GM18519 (cell line): ENCODE measurements at regions not wholly inside any gene's neighbourhood (a gene's known extent, or its start where the extent isn't known, plus 50 kb on each side); places are given as distances from the start of the nearest gene placed in this dataset.

ENCODE experiments used
- ATAC-seq: cut with Tn5 transposase; IDR thresholded peaks from one replicate; pipeline ENCODE4 v1.9.1; 2021; ENCODE audit warnings: mild to moderate bottlenecking, moderate library complexity; ENCODE audit not compliant: unreplicated experiment, low FRiP score

DNA sequence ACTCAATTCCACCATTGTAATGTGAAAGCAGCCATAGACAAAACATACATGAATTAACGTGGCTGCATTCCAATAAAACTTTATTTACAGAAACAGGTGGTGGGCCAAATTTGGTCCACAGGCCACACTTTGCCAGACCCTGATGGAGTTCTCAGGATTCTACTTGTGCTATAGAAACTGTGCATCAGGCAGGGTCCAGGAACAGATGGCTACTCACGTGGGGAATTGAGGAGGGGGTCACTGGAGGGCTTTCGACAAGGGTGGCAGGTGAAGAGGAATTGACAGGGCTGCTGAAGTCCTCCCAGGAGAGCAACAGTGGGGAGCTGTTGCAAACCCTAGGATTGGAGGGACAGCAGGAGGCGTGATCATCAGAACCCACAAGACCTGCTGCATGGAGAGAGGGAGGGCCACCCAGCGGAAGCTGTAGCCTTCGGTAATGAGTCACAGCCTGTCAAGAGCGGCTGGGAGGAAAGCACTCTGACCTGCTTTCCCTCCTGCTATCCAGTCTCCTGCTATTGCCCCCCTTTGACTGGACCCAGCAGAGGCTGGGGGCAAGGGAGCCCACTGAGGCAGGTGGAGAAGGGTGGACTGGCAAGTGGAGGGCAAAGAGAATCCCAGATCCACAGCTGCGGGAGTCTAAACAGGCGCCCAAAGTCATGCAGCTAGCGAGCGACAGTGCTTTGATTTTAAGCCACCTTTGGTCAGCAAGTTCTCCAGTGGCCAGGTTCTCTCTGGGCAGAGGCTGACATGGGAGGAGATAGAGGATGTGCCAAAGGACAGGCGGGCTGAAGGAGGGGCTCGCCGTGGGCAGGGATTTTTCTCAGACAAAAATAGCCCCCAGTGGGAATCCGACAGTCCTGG lies 138.3 kb upstream of the SMIM23 start:
- ATAC-seq, result no peak

DNA sequence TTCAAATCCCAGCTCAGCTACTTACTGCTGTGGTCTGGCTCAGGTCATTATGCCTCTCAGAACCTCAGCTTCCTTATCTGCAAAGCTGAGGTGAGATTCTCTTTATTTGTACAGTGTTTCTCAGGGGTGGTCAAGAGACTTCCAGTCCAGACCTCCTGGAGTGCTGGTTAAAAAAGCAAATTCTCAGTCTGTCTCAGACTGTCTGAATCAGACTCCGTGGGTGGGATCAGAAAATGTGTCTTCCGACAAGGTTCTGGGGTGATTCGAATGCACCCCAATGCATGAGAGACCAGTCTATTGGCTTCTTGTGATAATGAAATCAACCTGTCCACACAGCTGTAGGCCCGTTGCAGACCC lies 137.7 kb upstream of the SMIM23 start:
- no peak for ATAC-seq

- no peak for ATAC-seq
Observed at GRCh38 chr5:171648279-171649074, 137.1 kb upstream of the SMIM23 start.

GRCh38 chr5:171649075-171649401 lies 136.6 kb upstream of the SMIM23 start:
- ATAC-seq, result no peak

DNA sequence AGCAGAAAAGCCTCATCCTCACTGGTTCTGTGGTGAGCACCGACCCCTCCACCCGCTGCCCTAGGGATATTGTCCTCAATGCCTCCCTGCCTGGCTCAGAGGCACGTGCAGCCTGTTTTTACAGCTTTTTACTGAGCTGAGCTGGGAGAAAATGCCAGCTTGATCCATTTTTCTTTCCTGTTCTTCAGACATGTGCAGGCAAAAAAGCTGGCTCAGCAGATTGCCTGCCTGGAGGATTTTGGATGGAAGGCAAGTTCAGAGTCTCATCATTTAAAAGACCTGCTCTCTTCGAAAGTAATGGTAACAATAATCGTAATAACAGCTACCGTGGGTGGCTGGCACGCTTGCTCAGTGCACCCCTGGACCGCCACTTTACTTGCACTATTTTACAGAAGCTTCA lies 135.0 kb upstream of the SMIM23 start:
- no peak for ATAC-seq

- no peak for ATAC-seq
Observed at GRCh38 chr5:171651102-171651501, 134.5 kb upstream of the SMIM23 start.

GRCh38 chr5:171654881-171655280 lies 130.7 kb upstream of the SMIM23 start:
- ATAC-seq, result no peak

DNA sequence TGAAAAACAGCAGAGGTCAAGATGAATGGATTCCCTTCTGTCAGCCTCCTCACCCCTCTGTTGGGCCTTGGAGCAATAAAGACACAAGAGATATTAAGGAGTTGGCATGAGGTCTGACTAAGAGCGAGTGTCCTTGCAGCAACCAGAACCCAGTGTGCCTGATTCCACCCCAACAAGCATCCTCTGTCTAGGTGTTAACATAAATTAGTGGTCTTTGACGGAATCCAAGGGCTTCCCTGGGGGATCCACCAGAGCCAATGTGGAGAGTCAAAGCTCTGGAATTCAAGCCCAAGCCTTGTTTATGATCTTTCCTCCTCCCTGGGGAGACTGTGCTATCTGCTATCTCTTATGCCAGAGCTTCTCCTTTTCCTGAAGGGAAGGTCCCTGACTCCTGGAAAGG lies 128.1 kb upstream of the SMIM23 start:
- no peak for ATAC-seq

- ATAC-seq, result no peak
Observed at GRCh38 chr5:171659896-171660295, 125.7 kb upstream of the SMIM23 start.

- ATAC-seq, result no peak
Observed at GRCh38 chr5:171660434-171660833, 125.2 kb upstream of the SMIM23 start.

DNA sequence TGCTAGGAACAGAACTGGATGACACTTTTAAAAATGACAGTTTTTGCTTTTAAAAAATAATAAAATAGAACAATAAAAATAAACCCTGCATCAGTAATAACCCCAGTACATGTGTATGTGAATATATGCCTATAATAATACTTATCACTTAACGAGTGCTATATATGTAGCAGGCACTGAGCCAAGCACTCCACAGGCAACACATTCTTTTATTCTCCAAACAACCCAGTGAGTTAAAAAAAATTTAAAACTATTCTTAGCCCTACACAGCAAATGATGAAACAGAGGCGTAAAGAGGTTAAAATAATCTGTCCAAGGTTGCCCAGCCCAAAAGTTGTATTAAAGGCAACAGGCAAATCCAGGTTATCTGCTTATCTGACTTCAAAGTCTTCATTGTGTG lies 124.5 kb upstream of the SMIM23 start:
- no peak for ATAC-seq

- no peak for ATAC-seq
Observed at GRCh38 chr5:171663311-171664085, 122.1 kb upstream of the SMIM23 start.

GRCh38 chr5:171664489-171664888 lies 121.1 kb upstream of the SMIM23 start:
- ATAC-seq, result no peak

DNA sequence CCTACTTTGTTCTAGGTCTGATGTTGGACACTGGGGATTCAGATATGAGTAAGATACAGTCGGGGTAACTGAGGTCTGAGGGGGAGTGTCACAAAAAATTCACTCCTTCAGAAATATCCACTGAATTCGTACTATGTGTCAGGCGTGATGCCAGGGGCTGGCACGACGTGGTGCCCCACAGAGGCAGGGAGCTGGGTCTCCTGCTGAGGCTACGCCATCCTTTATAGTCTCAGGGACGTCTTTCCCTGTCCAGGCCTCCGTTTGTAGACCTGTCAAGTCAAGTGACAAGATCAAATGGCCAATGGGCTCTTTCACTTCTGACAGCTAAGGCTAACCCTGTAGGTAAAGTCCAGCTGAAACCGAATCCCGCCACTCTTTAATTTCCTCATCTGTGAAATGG lies 118.8 kb upstream of the SMIM23 start:
- no peak for ATAC-seq

- ATAC-seq, result no peak
Observed at GRCh38 chr5:171667341-171668096, 118.1 kb upstream of the SMIM23 start.

DNA sequence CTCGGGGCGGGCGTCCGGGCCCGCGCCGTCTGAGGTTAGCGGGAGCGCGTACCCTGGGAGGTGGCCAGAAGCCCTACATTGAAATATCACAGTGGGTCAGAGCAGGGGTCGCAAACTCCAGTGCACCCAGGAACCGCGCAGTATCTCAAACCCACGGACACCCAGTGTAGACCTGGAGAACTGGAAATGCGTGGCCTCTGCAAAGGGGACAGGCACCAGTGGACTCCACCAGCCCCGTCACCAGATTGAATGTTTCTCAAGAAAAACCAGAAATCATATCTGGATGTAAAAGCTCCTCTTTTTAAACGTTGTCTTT lies 117.6 kb upstream of the SMIM23 start:
- ATAC-seq, result no peak

DNA sequence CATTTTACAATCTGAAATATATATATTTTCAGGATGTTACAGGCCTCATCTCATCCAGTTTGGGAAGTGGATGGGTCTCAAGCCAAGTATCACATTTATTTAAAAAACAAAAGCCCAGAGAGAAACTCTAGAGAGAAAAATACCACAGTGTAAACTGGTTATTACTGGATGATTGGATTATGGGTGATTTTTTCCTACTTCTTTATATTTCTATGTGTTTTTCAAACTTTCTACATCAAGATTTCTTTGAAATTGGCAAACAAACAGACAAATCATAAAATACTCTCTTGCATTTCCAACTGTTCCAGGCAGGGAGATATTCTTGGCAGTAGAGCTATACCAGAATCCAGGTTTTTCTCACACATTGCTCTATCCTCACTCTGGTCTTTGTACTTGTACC lies 116.0 kb upstream of the SMIM23 start:
- ATAC-seq, result no peak

GRCh38 chr5:171672556-171672955 lies 113.1 kb upstream of the SMIM23 start:
- no peak for ATAC-seq

DNA sequence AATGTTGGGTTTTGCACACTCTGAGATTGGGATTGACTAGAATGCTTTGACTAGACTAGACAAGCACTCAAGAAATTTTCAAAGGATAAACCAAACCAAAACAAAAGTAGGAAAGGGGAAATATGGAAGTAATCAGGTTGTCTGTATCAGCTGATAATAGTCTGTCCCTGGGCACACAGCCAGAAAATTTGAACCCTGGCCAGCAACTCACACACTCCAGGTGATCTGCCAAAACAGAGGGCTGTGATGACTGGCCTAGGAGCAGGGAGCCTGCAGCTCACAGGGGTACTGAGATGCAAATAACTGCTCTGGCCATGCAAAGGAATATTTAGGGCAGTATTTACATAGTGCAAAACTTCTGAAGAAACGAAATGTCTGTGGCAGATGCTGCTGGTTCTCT lies 112.3 kb upstream of the SMIM23 start:
- ATAC-seq, result no peak

- ATAC-seq, result no peak
Observed at GRCh38 chr5:171673840-171674239, 111.8 kb upstream of the SMIM23 start.

DNA sequence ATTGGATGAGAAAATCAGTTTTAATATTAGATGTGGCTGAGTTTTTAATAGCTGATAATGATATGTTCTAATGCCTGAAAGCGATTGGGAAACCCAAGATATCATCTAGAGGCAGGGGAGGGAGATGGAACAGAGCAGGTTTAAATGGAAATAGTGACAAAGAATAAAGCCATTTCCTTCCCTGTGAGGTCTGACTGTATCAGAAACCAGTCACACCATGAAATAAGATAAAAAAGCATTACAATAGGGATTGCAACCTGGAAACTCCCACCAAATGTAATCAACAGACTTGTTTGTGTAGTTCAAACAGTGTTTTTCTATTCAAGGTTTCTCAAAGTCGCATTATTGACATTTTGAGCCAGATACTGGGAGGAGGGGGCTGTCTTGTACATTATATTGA lies 110.1 kb upstream of the SMIM23 start:
- ATAC-seq, result no peak
